ENCODE measurements at regions not wholly inside any gene's neighbourhood (a gene's known extent, or its start where the extent isn't known, plus 50 kb on each side); places are given as distances from the start of the nearest gene placed in this dataset.
"Not testable (repeated sequence)": the region's sequence is repeated elsewhere in the genome, so short reads cannot be mapped to it uniquely, and the experiment has no call there.

DNA sequence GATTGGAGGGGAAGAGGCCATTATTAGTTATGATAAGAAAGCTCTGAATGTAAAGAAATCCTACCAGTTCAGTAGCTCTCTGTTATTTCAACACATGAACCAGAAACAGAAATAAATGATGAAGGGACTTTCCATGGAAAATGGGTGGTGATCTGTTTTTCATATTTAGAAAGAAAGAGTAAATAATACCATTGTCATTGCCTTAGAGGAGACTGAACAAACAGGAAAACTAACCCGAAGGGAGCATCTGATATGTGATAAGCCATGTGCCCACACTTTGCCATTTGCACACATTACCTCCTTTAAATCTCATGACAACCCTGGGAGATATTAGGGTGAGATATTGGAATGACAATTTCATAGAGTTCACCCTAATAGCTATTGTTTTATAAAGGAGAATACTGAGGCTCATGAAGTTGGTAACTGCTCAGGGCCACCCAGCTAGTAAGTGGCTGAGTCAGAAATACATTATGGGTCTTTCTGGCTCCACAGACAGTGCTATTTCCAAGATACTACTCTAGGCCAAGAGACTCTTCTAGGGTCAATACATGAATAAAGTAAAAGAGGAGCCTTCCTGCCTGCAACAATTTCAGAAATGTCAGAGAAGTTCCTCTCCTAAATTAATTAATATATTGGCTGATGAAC, 111.0 kb upstream of the SLIT3 start:
- no peak for DNase-seq

- DNase-seq, result no peak
Measured at GRCh38 chr5:169410996-169411783, 110.3 kb upstream of the SLIT3 start.

GRCh38 chr5:169408731-169409130, 107.8 kb upstream of the SLIT3 start:
- no peak for DNase-seq

- DNase-seq, result no peak
Measured at GRCh38 chr5:169408171-169408570, 107.2 kb upstream of the SLIT3 start.

DNA sequence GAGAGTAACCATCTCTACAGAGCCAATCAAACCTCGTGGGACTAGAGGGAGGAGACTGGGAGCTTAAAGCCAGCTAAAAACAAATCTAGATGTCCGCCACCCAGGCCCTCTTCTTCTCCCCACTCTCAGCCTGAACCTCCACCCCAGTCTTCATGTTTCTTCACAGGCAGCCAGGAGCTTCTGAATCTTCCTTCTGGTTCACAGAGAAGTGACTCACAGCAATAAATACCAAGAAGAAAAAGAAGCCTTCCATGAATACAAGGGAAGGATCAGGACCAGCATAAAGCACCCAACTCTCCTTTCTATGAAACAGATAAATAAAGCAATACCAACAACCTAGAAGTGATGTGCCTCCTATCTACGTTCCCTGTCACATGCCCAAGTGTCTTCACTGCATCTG, 103.3 kb upstream of the SLIT3 start:
- DNase-seq, result no peak

DNA sequence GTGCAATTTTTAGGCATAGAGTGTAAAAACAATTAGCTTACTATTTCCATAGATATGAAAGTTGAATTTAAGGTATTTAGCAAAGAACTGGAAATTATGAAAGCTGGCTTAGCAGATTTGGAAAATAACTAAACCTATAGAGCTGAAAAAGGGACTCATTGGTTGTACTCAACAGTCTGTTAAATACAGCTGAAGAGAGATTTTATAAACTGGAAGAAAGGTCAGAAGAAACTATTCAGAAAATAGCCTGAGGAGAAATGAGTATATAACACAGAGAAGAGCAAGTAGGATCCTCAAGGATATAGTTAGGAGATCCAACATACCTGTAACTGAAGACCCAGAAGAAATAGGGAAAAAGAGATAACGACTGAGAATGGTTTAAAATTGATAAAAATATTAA, 97.6 kb upstream of the SLIT3 start:
- DNase-seq, result no peak

DNA sequence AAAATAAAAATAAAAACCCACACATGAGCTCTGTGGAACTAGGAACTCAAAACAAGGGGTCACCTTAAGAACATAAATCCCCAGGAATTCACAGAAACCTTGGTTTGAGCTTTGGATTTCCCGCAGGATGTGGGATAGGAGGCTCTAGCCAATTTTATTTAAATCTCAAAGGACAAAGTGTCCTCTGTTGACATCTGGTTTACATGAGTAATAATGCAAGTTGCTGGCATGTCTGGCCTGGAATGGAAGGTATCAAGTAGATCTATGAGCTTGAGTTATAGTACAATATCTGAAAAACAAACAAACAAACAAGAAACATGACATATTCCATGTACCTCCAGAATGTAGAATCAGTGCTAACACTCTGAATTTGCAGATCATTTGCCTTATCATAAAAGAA, 94.2 kb upstream of the SLIT3 start:
- no peak for DNase-seq

DNA sequence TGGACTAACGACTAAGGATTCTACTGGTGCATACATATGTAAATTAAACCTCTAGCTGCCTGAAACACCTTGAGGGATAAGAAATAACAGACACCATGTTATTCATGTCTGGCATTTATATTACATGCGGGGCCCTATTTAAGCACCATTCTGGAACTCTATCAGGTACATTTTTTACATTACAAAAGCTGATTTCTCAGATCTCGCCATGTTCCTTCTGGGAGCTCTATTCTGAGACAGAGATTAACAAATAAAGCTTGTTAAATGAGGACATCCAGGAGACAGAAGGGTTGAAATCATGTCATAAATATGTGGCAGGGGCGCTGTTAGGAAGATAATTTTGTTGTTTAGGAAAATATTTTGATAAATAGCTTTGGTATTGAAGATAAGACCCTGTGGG, 93.4 kb upstream of the SLIT3 start:
- DNase-seq, result no peak

DNA sequence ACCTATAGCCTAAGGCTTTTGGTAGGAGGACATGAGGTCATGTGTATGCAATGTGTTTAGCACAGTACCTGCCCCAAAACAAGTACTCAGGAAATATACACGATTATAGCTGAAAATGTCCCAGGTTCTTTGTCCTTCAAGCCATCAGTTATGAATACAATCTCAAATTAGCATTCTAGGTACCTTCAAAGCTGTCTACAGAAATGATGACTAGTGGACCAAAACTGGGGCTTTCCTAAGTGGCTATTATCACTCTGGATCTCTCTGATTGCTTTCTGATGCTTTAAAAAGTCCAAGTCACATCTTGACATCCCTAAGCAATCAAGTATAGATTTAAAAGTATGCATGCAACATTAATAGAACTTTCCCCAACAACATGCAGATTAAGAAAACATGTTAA, 93.0 kb upstream of the SLIT3 start:
- no peak for DNase-seq

DNA sequence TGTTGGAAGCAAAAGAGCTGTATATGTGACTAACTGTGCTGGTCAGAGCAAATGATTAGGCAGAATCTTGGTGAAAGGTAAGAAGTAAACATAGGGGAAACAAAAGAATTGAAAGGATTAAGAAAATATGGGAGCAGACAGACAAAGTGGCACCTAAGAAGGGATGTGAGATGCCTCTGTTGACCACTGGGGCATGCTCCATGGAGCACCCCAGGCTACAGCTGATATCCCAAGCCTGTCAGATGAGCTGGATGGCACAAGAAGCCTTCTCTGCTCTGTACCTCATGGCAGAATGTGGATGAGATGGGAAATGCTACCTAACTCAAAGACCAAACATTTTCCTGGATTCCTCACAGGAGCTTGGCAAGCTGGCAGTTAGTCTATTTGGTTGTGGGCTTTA, 89.3 kb upstream of the SLIT3 start:
- DNase-seq, result no peak

- DNase-seq, result no peak
Measured at GRCh38 chr5:169389318-169389717, 88.4 kb upstream of the SLIT3 start.

DNA sequence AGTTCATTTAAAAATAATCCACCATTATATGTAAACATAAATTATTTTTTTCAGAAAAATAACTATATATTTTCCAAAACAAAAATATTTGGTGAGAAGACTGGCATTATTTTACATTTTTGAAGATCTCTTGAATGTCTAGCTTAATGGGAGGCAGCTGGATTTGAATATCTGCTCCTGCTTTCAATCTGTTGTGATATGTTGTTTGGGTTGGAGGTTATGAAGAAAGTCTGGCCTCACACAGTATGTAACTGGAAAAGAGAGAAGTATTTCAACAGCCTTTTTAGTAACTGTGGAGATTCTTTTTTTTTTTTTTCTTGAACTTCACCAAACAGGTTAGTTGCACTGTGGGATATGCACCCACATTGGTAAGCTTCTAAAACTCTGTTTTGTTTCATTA, 84.7 kb upstream of the SLIT3 start:
- no peak for DNase-seq

GRCh38 chr5:169384661-169385060, 83.7 kb upstream of the SLIT3 start:
- no peak for DNase-seq

GRCh38 chr5:169374761-169375160, 73.8 kb upstream of the SLIT3 start:
- no peak for DNase-seq

DNA sequence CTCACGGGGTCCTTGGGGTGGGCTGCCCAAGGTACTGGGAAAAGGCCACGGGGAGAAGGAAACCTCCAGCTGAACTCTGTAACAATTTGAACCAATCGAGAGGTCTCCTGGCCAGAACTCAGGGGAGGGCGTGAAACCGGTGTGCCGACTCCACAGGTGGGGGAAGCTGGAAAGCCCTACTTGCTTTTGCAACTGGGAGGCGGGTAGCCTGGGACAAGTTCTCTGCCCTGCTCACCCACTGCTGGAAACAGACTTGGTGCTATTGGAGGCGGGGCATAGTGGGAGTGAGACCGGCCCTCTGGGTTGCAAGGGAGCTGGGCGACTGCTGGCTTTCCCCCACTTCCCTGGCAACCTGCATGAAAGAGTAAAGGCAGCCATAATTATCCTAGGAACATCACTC, 73.2 kb upstream of the SLIT3 start:
- DNase-seq, result no peak

- DNase-seq, result not testable (repeated sequence)
Measured at GRCh38 chr5:169371801-169372200, 70.9 kb upstream of the SLIT3 start.

DNA sequence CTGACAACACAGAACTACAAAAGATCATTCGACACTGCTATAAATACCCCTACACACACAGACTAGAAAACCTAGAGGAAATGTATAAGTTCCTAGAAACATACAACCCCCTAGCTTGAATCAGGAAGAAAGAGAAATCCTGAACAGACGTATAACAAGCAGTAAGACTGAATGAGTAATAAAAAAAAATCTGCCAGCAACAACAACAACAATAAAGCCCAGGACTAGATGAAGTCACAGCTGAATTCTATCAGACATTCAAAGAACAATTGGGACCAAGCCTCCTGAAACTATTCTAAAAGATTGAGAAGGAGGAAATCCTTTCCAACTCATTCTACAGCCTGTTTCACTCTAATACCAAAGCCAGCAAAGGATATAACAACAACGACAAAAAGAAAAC, 68.2 kb upstream of the SLIT3 start:
- no peak for DNase-seq

DNA sequence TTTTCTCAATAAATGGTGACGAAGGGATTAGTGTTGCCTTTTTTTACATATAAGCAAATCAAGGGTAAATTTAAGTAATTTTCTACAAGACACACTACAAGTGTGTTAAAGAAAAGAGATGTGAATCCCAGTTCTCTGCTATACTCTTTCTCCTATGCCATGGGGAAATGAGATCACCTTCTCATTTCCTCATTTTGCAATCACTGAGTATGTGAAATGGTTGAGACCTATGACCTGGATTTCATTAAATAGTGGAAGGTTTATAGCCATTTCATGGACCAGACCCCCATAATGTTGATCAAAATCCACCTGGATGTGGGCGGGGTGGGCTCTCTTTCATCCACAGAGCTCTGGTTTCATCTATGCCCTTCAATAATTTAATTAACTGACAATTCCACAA, 66.9 kb upstream of the SLIT3 start:
- DNase-seq, result no peak

DNA sequence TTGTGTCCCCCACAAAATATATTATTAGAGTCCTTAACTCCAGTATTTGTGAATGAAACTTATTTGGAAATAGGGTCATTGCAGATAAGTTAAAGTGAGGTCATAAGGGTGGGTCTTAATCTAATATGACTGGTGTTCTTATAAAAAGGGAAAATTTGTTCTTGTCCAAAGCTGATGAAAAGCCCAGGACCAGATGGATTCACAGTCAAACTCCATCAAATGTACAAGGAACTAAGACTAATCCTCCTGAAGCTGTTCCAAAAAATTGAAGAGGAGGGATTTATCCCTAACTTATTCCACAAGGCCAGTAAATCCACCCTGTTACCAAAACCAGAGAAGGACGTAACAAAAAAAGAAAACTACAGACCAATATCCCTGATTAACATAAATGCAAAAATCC, 56.4 kb upstream of the SLIT3 start:
- DNase-seq, result no peak

GRCh38 chr5:169356811-169357210, 55.9 kb upstream of the SLIT3 start:
- no peak for DNase-seq

- DNase-seq, result no peak
Measured at GRCh38 chr5:169356181-169356580, 55.2 kb upstream of the SLIT3 start.

DNA sequence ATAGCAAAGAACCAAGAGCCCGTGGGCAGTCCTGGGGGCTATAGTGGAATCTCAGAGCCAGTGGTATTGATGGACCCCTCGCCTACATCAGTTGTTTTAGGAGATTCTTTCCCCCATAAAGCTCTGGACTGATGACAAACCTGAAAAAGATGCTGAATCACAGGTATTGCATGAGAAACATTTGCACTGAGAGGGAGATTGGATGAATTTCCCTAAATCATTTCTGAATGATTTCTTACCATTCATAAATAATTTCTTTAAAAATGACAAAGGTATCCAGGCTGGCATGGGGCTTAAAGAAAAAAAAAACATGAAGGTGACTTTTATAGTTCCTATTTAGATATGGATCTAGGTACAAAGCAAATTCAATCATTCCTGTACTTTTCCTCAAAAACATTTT, 54.0 kb upstream of the SLIT3 start:
- DNase-seq, result no peak

DNA sequence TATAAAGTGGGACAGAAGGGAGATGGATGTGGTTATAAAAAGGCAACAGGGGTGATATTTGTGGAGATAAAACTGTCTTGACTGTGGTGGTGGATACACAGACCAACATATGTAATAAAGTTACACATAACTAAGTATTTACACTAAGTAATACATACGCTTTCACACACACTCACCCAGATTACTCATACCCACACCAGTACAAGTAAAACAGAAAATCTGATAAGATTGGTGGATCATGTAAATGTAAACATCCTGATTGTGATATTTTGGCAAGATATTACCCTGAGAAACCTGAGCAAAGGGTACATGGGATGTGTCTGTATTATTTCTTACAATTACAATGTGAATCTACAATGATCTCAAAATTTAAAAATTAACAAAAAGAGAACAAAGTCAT, 53.3 kb upstream of the SLIT3 start:
- DNase-seq, result no peak

DNA sequence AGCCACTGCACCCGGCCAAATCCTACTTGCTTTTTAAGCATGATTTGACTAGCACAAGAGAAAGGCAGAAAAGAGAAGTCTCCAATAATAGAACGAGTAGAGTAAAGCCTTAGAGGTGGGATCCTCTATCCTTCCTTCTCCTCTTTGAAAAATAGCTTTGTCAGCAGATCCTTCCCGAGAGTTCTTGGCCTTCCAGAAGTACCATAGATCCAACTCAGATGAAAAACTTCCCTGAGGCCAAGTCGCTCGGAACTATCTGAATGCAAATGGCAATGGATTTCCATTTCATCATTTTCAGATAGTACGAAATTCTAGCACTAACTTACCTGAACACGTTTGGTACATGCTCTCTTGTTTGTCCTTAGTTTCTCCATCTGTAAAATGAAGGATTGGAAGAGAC, 52.0 kb upstream of the SLIT3 start:
- no peak for DNase-seq

DNA sequence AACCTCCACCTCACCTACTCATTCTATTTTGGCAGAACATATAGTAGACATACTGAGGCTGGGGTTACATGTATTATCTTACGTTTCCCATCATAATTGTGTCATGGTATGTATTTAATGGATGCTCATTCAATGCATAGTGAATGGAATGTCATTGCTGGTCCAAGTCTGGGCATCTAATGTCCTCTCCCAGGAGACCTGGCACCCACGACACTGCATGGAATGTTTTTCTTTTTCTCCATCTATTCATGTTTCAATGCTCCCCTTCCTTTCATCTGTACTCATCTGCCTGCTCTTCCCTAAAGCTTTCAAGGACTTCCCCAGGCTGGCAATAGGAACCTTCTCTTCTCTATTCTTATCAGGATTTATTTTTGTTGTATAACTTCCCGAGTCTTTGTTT, 50.8 kb upstream of the SLIT3 start:
- DNase-seq, result no peak

Data from NCI-H526 treated with DMSO at 0.1 percent for 48 hours (cell line).